Muscle layer of colon (tissue), 2 donors: ENCODE measurements at regions not wholly inside any gene's neighbourhood (a gene's known extent, or its start where the extent isn't known, plus 50 kb on each side); places are given as distances from the start of the nearest gene placed in this dataset.

Experiments
- H3K27ac ChIP-seq: one replicate; pipeline ENCODE4 v1.7.0; 2013; ENCODE audit warnings: low read depth, mild to moderate bottlenecking, low read length, moderate library complexity
- H3K27me3 ChIP-seq, 2 donors: one replicate each; pipeline ENCODE4 v1.7.0; 2013; ENCODE audit warnings: low read length in 2 of 2, mild to moderate bottlenecking in 2 of 2; ENCODE audit not compliant: insufficient read depth in 2 of 2, control insufficient read depth in 1 of 2
- H3K36me3 ChIP-seq: one replicate; pipeline ENCODE4 v1.7.0; 2013; ENCODE audit warnings: mild to moderate bottlenecking, low read length; ENCODE audit not compliant: insufficient read depth
- H3K4me1 ChIP-seq: one replicate; pipeline ENCODE4 v1.7.0; 2013; ENCODE audit warnings: mild to moderate bottlenecking, low read length; ENCODE audit not compliant: insufficient read depth
- H3K4me3 ChIP-seq, 2 donors: one replicate each; pipeline ENCODE4 v1.7.0; 2013; ENCODE audit warnings: low read length in 2 of 2, low read depth in 1 of 2, mild to moderate bottlenecking in 1 of 2, moderate library complexity in 1 of 2
- H3K9ac ChIP-seq: one replicate; pipeline ENCODE4 v1.7.0; 2013; ENCODE audit warnings: low read length
- H3K9me3 ChIP-seq: one replicate; pipeline ENCODE4 v1.7.0; 2013; ENCODE audit warnings: mild to moderate bottlenecking, low read length
- donor health status: abdominal sarcoma.
- donor health status: Adenocarcinoma of cecum.

DNA sequence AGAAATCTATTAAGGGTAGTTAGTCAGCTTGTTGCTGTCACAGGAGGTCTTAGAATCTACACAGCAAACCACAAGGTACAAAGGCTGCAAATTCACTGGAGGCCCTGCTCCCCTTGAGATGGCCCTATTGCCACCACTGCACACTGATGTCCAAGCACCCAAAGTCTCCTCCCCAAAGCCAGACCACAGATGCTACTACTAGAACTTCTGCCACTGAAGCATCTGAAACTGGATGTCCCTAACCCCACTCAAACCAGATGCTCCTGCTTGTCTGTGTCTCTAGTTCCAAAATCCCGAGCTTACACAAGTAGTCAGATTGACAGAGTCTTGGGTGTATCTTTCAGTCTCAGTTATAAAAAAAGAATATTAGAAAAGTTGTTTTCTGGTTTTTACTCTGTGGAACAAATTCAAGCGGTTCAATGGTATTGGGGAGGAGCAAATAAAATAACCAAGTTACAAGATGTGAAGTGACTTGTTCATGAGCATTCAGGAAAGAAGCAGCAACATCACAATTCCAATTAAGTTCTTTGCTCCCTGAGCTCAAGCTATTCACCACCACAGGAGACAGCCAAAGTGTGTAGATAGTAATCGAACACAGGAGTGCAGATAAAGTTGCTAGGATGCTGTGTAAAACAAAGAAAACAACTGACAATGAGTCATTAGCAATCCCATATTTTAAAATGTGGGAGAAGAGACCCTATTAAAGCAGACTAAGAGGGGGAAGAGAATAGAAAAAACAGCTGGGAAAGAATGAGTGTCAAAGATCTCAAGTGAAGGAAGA, 352.3 kb downstream of the PDGFC start:
- H3K36me3 ChIP-seq, result no peaks in the 10 kb centered on the region
- H3K27ac ChIP-seq, result no peak overlapping the region

DNA sequence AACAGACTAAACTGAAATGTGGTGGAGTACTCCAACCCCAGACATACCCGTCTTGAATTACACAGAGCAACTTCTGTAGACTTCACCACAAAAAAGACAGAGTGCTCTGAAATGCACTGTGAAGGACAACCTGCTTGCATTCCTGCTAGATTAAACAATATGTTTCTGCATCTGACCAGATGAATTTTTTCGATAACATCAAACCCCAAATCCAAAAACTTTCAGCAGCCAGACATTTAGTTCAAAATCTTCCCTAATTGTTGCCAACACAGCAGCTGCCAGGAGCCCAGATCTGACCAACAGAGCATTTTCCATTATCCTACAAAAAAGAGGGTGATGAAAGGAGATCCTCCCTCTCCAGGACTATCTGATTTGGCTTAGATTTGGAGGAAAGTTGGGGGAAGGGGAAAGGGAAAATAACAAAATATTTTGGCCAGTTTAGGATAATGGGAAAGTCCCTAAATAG, 356.5 kb downstream of the PDGFC start:
- no peak overlapping the region for H3K9ac ChIP-seq
- H3K4me3 ChIP-seq, result no peak overlapping the region
- no peaks in the 10 kb centered on the region for H3K9me3 ChIP-seq
- H3K27ac ChIP-seq, result no peak overlapping the region
- no peaks in the 10 kb centered on the region for H3K36me3 ChIP-seq
- H3K27me3 ChIP-seq, result no peaks in the 10 kb centered on the region
- no peaks in the 10 kb centered on the region for H3K4me1 ChIP-seq

More for the DNA sequence above, 352.3 kb downstream of the PDGFC start:
- Histone ChIP-seq H3K4me1 (no peaks in the 10 kb centered on the region), H3K9me3 (no peaks in the 10 kb centered on the region), H3K9ac (no peak overlapping the region), H3K4me3 (no peak overlapping the region), H3K27me3 (no peaks in the 10 kb centered on the region)

GRCh38 chr4:156614536-156614935, 357.1 kb downstream of the PDGFC start:
- Histone ChIP-seq H3K36me3 (no peaks in the 10 kb centered on the region), H3K27me3 (no peaks in the 10 kb centered on the region), H3K27ac (no peak overlapping the region), H3K9ac (no peak overlapping the region), H3K4me3 (no peak overlapping the region), H3K4me1 (no peaks in the 10 kb centered on the region), H3K9me3 (no peaks in the 10 kb centered on the region)

GRCh38 chr4:156609421-156609820, 362.2 kb downstream of the PDGFC start:
- H3K27me3 ChIP-seq, result no peaks in the 10 kb centered on the region
- H3K27ac ChIP-seq, result no peak overlapping the region
- H3K4me3 ChIP-seq, result no peak overlapping the region

DNA sequence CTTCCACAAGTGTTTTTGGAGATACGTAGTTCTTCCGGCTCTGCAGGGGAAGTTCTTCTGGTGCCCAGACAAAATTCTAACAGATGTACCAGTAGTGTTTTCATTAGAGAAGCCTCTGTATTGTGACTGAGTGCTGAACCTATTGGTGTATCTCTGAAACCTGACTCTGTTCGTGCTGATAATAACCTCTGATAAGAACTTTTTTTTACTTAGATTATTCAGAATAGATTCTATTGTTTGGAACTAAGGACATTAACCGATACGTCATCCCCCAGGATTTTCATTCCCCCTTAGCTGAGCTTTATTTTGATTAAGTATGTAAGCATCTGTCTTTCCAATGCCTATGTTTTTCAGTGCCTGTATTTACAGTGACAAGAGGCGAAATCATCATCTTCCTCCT, 362.9 kb downstream of the PDGFC start:
- Histone ChIP-seq H3K9ac (no peak overlapping the region), H3K9me3 (no peaks in the 10 kb centered on the region), H3K27me3 (no peaks in the 10 kb centered on the region), H3K4me3 (no peak overlapping the region), H3K27ac (no peak overlapping the region), H3K4me1 (peaks cover 6% of the 10 kb centered on the region), H3K36me3 (no peaks in the 10 kb centered on the region)

More at GRCh38 chr4:156609421-156609820, 362.2 kb downstream of the PDGFC start:
- Histone ChIP-seq H3K36me3 (no peaks in the 10 kb centered on the region), H3K4me1 (peaks cover 6% of the 10 kb centered on the region), H3K9ac (no peak overlapping the region), H3K9me3 (no peaks in the 10 kb centered on the region)

DNA sequence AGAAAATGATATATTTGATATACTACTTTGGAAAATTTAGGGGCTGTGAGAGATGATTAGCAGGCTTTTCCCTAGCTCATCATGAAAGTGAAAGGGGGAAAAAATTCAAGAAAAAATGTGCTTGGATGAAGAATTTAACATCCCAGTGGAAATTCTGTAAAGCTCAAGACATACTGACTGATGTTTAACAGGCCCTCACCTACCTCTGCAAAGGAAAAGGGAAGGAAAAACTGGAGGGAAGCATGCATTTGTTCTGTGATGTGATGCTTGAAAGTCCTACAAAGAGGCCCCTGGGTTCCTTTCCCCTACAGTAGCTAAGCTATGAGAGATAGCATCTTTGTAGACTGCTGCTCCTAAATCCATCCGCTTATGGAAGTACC, 364.1 kb downstream of the PDGFC start:
- Histone ChIP-seq H3K9me3 (no peaks in the 10 kb centered on the region), H3K27ac (no peak overlapping the region), H3K9ac (no peak overlapping the region), H3K27me3 (no peaks in the 10 kb centered on the region), H3K4me1 (peaks cover 6% of the 10 kb centered on the region), H3K4me3 (no peak overlapping the region), H3K36me3 (no peaks in the 10 kb centered on the region)

GRCh38 chr4:156606554-156607477, 364.8 kb downstream of the PDGFC start:
- Histone ChIP-seq H3K27me3 (no peaks in the 10 kb centered on the region), H3K9me3 (no peaks in the 10 kb centered on the region), H3K27ac (no peak overlapping the region), H3K36me3 (no peaks in the 10 kb centered on the region), H3K9ac (no peak overlapping the region), H3K4me3 (no peak overlapping the region), H3K4me1 (peaks cover 6% of the 10 kb centered on the region)

- Histone ChIP-seq H3K4me1 (no peaks in the 10 kb centered on the region), H3K27me3 (no peaks in the 10 kb centered on the region), H3K36me3 (no peaks in the 10 kb centered on the region), H3K4me3 (no peak overlapping the region), H3K27ac (no peak overlapping the region), H3K9ac (no peak overlapping the region), H3K9me3 (no peaks in the 10 kb centered on the region)
Measured at GRCh38 chr4:156598138-156598681, 373.4 kb downstream of the PDGFC start.

GRCh38 chr4:156596706-156597329, 374.8 kb downstream of the PDGFC start:
- Histone ChIP-seq H3K27ac (no peak overlapping the region), H3K9me3 (no peaks in the 10 kb centered on the region), H3K27me3 (no peaks in the 10 kb centered on the region), H3K4me1 (no peaks in the 10 kb centered on the region), H3K4me3 (no peak overlapping the region), H3K36me3 (no peaks in the 10 kb centered on the region), H3K9ac (no peak overlapping the region)

- no peak overlapping the region for H3K4me3 ChIP-seq
- H3K27ac ChIP-seq, result no peak overlapping the region
- no peaks in the 10 kb centered on the region for H3K4me1 ChIP-seq
- no peak overlapping the region for H3K9ac ChIP-seq
- no peaks in the 10 kb centered on the region for H3K27me3 ChIP-seq
- no peaks in the 10 kb centered on the region for H3K36me3 ChIP-seq
- H3K9me3 ChIP-seq, result no peaks in the 10 kb centered on the region
Measured at GRCh38 chr4:156596026-156596425, 375.6 kb downstream of the PDGFC start.

DNA sequence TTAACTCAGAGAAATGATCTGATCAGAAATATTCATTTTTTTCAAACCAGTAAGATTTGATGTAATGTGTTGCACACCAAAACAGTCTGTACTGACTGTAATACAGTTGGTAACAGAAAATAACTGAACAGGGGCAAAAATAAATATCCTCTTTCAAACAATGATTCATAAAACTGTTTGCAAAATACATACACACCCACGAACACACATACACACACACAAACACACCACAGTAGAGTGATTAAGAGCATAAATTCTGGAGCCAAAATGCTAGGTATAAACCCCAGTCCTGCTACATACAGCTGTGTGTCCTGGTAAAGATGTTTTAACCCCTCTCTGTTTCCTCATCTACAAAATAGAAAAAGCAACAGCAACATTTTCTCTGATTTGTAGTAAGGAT, 376.6 kb downstream of the PDGFC start:
- Histone ChIP-seq H3K27me3 (no peaks in the 10 kb centered on the region), H3K4me3 (no peak overlapping the region), H3K9ac (no peak overlapping the region), H3K36me3 (no peaks in the 10 kb centered on the region), H3K4me1 (no peaks in the 10 kb centered on the region), H3K9me3 (no peaks in the 10 kb centered on the region), H3K27ac (no peak overlapping the region)
